Astrocyte of the spinal cord (primary cell): ENCODE measurements at regions not wholly inside any gene's neighbourhood (a gene's known extent, or its start where the extent isn't known, plus 50 kb on each side); places are given as distances from the start of the nearest gene placed in this dataset.
"Not testable (repeated sequence)": the region's sequence is repeated elsewhere in the genome, so short reads cannot be mapped to it uniquely, and the experiment has no call there.

Experiments used
- DNase-seq: peaks from one replicate; pipeline ENCODE4 v3.0.0; 2011; ENCODE audit warnings: low read depth, low spot score
- H3K4me3 ChIP-seq: 2 replicates; pipeline ENCODE4 v1.5.1; 2011; ENCODE audit warnings: low read depth, mild to moderate bottlenecking, low read length, moderate library complexity
- in situ Hi-C: cut with HindIII; loops from 2 replicates; pipeline ENCODE4 v1.10.0; 2017; ENCODE audit warnings: low sequenced_read_pairs
- TF ChIP-seq, protein P1 (sequence below): IDR thresholded peaks from 2 replicates; pipeline ENCODE4 v1.5.1; 2012; ENCODE audit warnings: low read depth, mild to moderate bottlenecking, low read length, inconsistent platforms

DNA sequence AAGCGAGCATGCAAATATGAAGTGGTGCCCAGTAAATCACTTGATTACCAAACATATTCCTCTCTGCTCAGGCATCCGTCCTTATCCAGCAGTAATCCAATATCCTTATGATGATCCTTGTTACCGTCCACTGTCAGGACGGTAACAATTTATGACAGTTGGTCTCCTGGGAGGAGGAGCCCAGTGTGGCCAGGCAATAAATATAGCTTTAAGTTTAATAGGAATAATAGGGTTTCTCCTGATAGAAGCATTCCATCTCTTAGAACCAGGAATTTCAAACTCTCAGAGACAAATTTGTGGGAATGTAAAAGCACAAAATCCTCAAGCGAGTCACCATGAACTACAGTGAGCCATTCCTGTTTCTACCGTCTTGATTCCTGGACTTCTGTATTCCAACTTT, 171.2 kb upstream of the IL15 start:
- no peak overlapping the region for H3K4me3 ChIP-seq
- in situ Hi-C loops: no loop called here
- TF ChIP-seq, protein P1, sequence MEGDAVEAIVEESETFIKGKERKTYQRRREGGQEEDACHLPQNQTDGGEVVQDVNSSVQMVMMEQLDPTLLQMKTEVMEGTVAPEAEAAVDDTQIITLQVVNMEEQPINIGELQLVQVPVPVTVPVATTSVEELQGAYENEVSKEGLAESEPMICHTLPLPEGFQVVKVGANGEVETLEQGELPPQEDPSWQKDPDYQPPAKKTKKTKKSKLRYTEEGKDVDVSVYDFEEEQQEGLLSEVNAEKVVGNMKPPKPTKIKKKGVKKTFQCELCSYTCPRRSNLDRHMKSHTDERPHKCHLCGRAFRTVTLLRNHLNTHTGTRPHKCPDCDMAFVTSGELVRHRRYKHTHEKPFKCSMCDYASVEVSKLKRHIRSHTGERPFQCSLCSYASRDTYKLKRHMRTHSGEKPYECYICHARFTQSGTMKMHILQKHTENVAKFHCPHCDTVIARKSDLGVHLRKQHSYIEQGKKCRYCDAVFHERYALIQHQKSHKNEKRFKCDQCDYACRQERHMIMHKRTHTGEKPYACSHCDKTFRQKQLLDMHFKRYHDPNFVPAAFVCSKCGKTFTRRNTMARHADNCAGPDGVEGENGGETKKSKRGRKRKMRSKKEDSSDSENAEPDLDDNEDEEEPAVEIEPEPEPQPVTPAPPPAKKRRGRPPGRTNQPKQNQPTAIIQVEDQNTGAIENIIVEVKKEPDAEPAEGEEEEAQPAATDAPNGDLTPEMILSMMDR: no peak
- no peak for DNase-seq

GRCh38 chr4:141467225-141467624, 169.2 kb upstream of the IL15 start:
- no peak for DNase-seq
- in situ Hi-C loops: no loop called here
- TF ChIP-seq, protein P1: no peak
- H3K4me3 ChIP-seq: no peak overlapping the region

DNA sequence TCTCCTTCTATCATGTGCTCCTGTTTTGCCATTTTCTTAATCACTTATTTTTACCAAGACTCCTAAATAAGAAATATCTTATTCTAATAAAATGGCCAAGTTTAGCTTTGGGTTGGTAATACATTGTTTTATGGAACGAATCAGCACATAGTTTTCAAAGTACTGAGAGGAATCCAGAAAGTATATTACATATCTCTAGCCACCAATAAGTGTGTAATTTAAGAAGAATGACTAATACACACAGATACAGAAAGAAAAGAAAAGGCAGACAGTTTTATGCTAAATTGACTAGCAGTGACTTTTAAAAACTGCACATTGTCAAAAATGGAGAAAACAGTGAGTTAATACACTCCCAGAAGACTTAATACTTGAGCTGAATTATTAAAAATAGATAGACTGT, 167.0 kb upstream of the IL15 start:
- TF ChIP-seq, protein P1: no peak
- DNase-seq: peak; percentile 11
- no peak overlapping the region for H3K4me3 ChIP-seq
- in situ Hi-C loops: no loop called here

DNA sequence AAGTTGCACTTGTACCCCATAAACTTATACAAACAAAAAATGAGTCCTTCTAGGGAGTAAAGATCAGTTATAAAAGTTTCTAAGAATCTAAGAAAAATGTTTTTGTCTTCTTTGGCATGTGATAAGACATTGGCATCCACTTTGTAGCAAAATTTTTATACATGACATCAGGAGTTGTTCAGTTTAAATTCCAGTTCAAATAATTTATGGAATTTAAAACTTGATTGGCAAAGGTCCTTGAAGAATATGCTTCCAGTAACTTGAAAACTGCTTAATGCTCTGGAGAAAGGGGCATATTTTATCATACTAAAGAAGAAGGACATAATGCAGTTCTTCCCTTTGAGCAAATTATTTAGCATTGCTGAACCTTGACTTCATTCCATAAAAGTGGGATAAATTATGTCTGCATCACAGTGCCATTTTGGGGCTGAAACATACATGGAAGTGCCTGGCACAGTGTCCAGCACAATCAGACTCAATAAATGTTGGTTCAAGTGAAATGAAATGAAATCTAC, 163.3 kb upstream of the IL15 start:
- TF ChIP-seq, protein P1: no peak
- in situ Hi-C loops: no loop called here
- H3K4me3 ChIP-seq: no peak overlapping the region
- DNase-seq: no peak

DNA sequence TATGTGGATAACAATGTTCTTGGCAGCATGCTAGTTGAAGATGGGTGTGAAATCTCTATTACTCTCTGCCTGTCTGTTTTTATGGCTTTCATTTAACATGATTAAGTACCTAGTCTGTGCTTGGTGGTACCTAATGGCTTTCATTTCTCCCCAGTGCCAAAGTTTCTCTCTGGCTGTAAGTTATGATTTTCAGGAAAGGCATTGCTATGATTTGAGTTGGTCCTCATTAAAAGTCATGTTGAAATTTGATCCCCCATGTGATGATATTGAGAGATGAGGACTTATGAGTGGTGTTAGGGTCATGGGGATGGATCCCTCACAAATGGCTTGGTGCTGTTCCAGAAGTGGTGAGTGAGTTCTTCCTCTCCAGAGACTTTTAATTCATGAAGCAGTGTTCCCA, 162.4 kb upstream of the IL15 start:
- in situ Hi-C loops: no loop called here
- H3K4me3 ChIP-seq: no peak overlapping the region
- TF ChIP-seq, protein P1: no peak
- peak; percentile 10 for DNase-seq

GRCh38 chr4:141480950-141481349, 155.4 kb upstream of the IL15 start:
- peak; percentile 9 for DNase-seq
- in situ Hi-C loops: no loop called here
- TF ChIP-seq, protein P1: no peak
- H3K4me3 ChIP-seq: no peak overlapping the region

DNA sequence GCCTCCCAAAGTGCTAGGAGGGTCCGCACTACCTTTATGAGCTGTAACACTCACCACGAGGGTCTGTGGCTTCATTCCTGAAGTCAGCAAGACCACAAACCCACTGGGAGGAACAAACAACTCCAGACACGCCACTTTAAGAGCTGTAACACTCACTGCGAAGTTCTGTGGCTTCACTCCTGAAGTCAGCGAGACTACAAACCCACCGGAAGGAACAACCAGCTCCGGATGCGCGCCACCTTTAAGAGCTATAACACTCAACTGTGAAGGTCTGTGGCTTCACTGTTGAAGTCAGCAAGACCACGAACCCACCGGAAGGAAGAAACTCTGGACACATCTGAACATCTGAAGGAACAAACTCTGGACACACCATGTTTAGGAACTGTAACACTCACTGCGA, 152.1 kb upstream of the IL15 start:
- DNase-seq, H3K4me3 ChIP-seq, in situ Hi-C loops: not testable (repeated sequence)
